ENCODE measurements at regions not wholly inside any gene's neighbourhood (a gene's known extent, or its start where the extent isn't known, plus 50 kb on each side); places are given as distances from the start of the nearest gene placed in this dataset.

- no peak for TF ChIP-seq CTCF (IDR thresholded peaks at IDR 0.05; ENCODE audit: insufficient read depth, low read length, poor library complexity, severe bottlenecking)
- no peak overlapping the region for H3K4me3 ChIP-seq (replicated peaks; ENCODE audit: low read depth, low read length)
- H3K36me3 ChIP-seq (ENCODE audit: control insufficient read depth, insufficient read depth, low read length): no peaks in the 10 kb centered on the region
- H3K27me3 ChIP-seq (replicated peaks; ENCODE audit: control insufficient read depth, insufficient read depth, low read length): no peaks in the 10 kb centered on the region
- no peak for DNase-seq (ENCODE audit: extremely low read depth, insufficient read length)
Measured at GRCh38 chr1:70916034-70916427, 131.6 kb downstream of the PTGER3 start.

- Histone ChIP-seq H3K4me3 (replicated peaks; ENCODE audit: low read depth, low read length) (no peak overlapping the region), H3K27me3 (replicated peaks; ENCODE audit: control insufficient read depth, insufficient read depth, low read length) (no peaks in the 10 kb centered on the region), H3K36me3 (ENCODE audit: control insufficient read depth, insufficient read depth, low read length) (no peaks in the 10 kb centered on the region)
- no peak for TF ChIP-seq CTCF (IDR thresholded peaks at IDR 0.05; ENCODE audit: insufficient read depth, low read length, poor library complexity, severe bottlenecking)
- DNase-seq (ENCODE audit: extremely low read depth, insufficient read length): no peak
Measured at GRCh38 chr1:70919706-70920323, 127.8 kb downstream of the PTGER3 start.
